T-cell (primary cell): ENCODE measurements at regions not wholly inside any gene's neighbourhood (a gene's known extent, or its start where the extent isn't known, plus 50 kb on each side); places are given as distances from the start of the nearest gene placed in this dataset.

ENCODE experiments used
- ATAC-seq, 4 experiments: fragments of 200-7000 bp in 3 of 4; fragments of 150-1000 bp in 1 of 4; cut with Tn5 transposase; replicated peaks in 1 of 4; 1 replicate in 3 of 4; 2 replicates in 1 of 4; pipeline ENCODE4 v1.10.0; 2021; ENCODE audit warnings: moderate library complexity in 3 of 4, mild to moderate bottlenecking in 2 of 4, moderate number of reproducible peaks in 1 of 4
- CTCF ChIA-PET, 2 donors: fragments of 300-600 bp; sonication (Branson Sonifier 250); formaldehyde crosslinking; loops; one replicate each; lab custom pipeline; 2022; ENCODE audit warnings: antibody characterized with exemption in 2 of 2; lab: Charles Lee
- POLR2A ChIA-PET, 2 donors: fragments of 300-600 bp; sonication (Branson Sonifier 250); formaldehyde crosslinking; loops; one replicate each; lab custom pipeline; 2022; ENCODE audit warnings: antibody characterized with exemption in 2 of 2; lab: Charles Lee
- DNase-seq, 35 experiments: peaks; one replicate each; pipeline versions ENCODE4 v3.0.0 to v3.0.0-alpha.2; 2013 to 2023
- H3K27ac ChIP-seq: one replicate; pipeline ENCODE4 v1.5.1; 2013; ENCODE audit warnings: low read length
- H3K27me3 ChIP-seq, 2 experiments: replicated peaks in 1 of 2; 1 replicate in 1 of 2; 2 replicates in 1 of 2; pipeline versions ENCODE4 v1.6.1 to v1.7.0; 2013; ENCODE audit warnings: low read length in 1 of 2, mixed read lengths in 1 of 2; ENCODE audit not compliant: control insufficient read depth in 2 of 2, insufficient read depth in 2 of 2; ENCODE audit errors: extremely low read depth in 1 of 2
- H3K36me3 ChIP-seq, 2 donors: 1 replicate in 1 of 2; 2 replicates in 1 of 2; pipeline versions ENCODE4 v1.6.1 to v1.7.0; 2013; ENCODE audit warnings: low read length in 1 of 2; ENCODE audit not compliant: control insufficient read depth in 2 of 2, insufficient read depth in 1 of 2; ENCODE audit errors: extremely low read depth in 1 of 2
- H3K4me1 ChIP-seq, 2 experiments: 1 replicate in 1 of 2; 2 replicates in 1 of 2; pipeline versions ENCODE4 v1.6.1 to v1.7.0; 2013; ENCODE audit warnings: low read length in 2 of 2, mixed read lengths in 1 of 2; ENCODE audit not compliant: insufficient read depth in 2 of 2, control insufficient read depth in 1 of 2; ENCODE audit errors: extremely low read depth in 1 of 2
- H3K4me3 ChIP-seq, 2 donors: 1 replicate in 1 of 2; 2 replicates in 1 of 2; pipeline versions ENCODE4 v1.5.1 to v1.7.0; 2013; ENCODE audit warnings: mild to moderate bottlenecking in 2 of 2, low read length in 1 of 2, moderate library complexity in 1 of 2; ENCODE audit not compliant: control insufficient read depth in 1 of 2; ENCODE audit errors: extremely low read depth in 1 of 2
- H3K9me3 ChIP-seq: 2 replicates; pipeline ENCODE4 v1.7.0; 2013
- H3K27ac Mint-ChIP-seq, 2 donors: one replicate each; pipeline ENCODE4 v1.8.0; 2020 to 2021; ENCODE audit warnings: mild to moderate bottlenecking in 2 of 2, mixed read lengths in 2 of 2
- H3K27me3 Mint-ChIP-seq, 2 donors: one replicate each; pipeline ENCODE4 v1.8.0; 2021 to 2022; ENCODE audit warnings: mixed read lengths in 2 of 2
- H3K36me3 Mint-ChIP-seq: one replicate; pipeline ENCODE4 v1.8.0; 2021; ENCODE audit warnings: mixed read lengths
- H3K4me1 Mint-ChIP-seq, 3 donors: one replicate each; pipeline ENCODE4 v1.8.0; 2020 to 2022; ENCODE audit warnings: mixed read lengths in 3 of 3, mild to moderate bottlenecking in 1 of 3
- H3K4me3 Mint-ChIP-seq, 3 donors: one replicate each; pipeline ENCODE4 v1.8.0; 2020 to 2022; ENCODE audit warnings: mild to moderate bottlenecking in 3 of 3, mixed read lengths in 3 of 3, moderate library complexity in 3 of 3
- H3K9me3 Mint-ChIP-seq, 3 donors: one replicate each; pipeline ENCODE4 v1.8.0; 2020 to 2022; ENCODE audit warnings: mixed read lengths in 3 of 3
- WGBS: methylation state at CpG from one replicate; pipeline ENCODE4 v1.1.5; 2013; ENCODE audit warnings: missing lambda C conversion rate; ENCODE audit not compliant: insufficient coverage; 5-methylcytosine and 5-hydroxymethylcytosine counted together

DNA sequence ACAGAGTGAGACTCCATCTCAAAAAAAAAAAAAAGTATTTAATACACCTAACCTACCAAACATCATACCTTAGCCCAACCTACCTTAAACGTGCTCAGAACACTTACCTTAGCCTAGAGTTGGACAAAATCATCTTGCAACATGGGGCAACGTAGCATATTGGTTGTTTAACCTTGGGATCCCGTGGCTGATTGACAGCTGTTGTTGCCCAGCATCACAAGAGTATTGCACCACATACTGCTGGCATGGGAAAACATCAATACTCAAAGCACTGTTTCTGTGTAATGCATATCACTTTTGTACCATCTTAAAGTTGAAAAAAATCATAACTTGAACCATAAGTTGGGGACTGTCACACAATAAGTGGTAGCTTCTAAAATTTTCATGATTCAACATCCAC is 73.8 kb upstream of the MIR17HG start:
- no peaks in the 10 kb centered on the region for H3K36me3 ChIP-seq
- ChIA-PET CTCF (no interaction called here), POLR2A (no interaction called here)
- Mint-ChIP-seq H3K36me3 (no peaks in the 10 kb centered on the region), H3K9me3 (peaks cover 0 to 4% (median 4%) of the 10 kb centered on the region in 3 donors), H3K27me3 (peaks cover 2 to 7% of the 10 kb centered on the region in 2 donors), H3K4me3 (no peak overlapping the region), H3K4me1 (peaks cover 0 to 6% (median 3%) of the 10 kb centered on the region in 3 donors), H3K27ac (no peak overlapping the region)
- ATAC-seq (no peak), DNase-seq (no peak)
- no peaks in the 10 kb centered on the region for H3K9me3 ChIP-seq
- no peak overlapping the region for H3K27ac ChIP-seq
- no peak overlapping the region for H3K4me3 ChIP-seq
- peaks cover 0 to 2% of the 10 kb centered on the region in 2 experiments for H3K27me3 ChIP-seq
- WGBS: no CpG with 5 or more reads among the region's 3 CpGs
- H3K4me1 ChIP-seq: no peaks in the 10 kb centered on the region

DNA sequence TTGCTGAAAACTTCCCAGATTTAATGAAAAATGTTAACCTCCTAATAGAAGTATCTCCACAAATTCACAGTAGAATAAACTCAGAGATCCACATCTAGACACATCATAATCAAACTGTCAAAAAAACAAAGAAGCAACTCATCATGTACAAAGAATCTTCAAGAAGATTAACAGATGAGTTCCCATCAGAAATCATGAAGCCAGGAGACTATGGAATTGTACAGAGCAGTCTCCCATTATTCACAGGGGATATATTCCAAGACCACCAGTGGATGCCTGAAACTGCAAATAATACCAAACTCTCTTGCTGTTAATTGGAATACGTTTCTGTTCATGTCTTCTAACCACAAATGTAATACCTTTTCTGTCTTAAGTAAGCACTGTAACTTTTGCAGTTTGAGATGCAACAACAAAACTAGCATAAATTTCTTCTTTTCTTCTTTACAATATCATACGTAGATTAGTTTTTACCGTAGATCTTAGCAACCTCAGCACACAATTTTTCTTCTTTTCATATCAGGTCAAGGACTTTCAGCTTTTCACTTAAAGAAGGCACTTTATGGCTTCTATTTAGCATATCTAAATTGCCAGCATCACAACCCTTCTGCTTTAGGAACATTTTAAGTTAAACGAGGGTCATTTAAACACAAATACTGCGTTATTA is 70.3 kb upstream of the MIR17HG start:
- no peak for ATAC-seq
- Mint-ChIP-seq H3K27me3 (peaks cover 2 to 11% of the 10 kb centered on the region in 2 donors), H3K4me3 (no peak overlapping the region), H3K36me3 (no peaks in the 10 kb centered on the region), H3K27ac (no peak overlapping the region), H3K9me3 (peaks cover 0 to 5% (median 4%) of the 10 kb centered on the region in 3 donors), H3K4me1 (no peaks in the 10 kb centered on the region)
- POLR2A ChIA-PET: no interaction called here
- whole genome bisulfite sequencing: 76% methylated on average over 3 of the region's 5 CpGs
- H3K27ac ChIP-seq: no peak overlapping the region
- H3K27me3 ChIP-seq: no peaks in the 10 kb centered on the region
- no peak overlapping the region for H3K4me3 ChIP-seq
- CTCF ChIA-PET: no interaction called here
- no peaks in the 10 kb centered on the region for H3K4me1 ChIP-seq
- no peaks in the 10 kb centered on the region for H3K36me3 ChIP-seq
- DNase-seq: no peak
- H3K9me3 ChIP-seq: no peaks in the 10 kb centered on the region

DNA sequence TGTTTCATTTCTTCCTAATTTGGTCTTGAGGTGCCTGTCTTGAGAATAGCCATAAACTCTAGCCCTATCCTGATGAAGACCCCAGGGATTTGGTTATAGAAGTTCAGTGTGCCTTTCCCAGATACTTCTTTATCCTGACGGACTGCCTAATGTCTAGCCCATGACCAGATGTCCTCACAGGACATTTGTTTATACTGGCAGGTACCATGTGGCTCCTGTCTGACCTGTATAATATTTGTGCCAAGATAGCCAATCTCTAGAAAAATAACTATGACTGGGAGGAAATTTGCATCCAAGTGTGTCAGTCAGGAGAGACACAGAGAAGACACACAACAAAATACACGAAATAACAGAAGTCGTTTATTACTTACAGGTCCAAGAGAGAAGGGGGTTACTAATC is 69.2 kb upstream of the MIR17HG start:
- H3K36me3 Mint-ChIP-seq: no peaks in the 10 kb centered on the region
- H3K4me3 Mint-ChIP-seq: no peak overlapping the region
- POLR2A ChIA-PET: no interaction called here

DNA sequence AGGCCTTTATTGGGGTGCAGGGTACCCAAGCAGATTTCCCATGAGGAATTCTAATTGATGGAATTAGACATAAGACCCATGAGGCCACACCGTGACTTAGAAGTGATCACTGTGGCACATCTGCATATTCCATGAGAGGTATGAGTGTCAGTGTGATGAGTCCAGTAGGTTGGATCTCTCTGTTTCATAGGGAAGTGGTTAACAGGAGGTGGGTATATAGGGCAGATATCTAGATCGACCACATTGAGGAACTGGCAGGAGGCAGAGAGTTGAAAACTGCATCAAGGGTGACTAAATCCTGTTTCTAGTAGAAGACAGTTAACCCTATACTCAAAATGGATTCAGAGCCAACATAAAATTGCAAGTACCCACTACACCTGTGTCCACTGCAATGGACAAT is 68.6 kb upstream of the MIR17HG start:
- CTCF ChIA-PET: no interaction called here
- WGBS: 90% methylated on average over 1 of the region's 2 CpGs
- DNase-seq (no peak), ATAC-seq (no peak)
- H3K36me3 ChIP-seq: no peaks in the 10 kb centered on the region
- H3K27ac Mint-ChIP-seq: no peak overlapping the region
- no peak overlapping the region for H3K4me3 Mint-ChIP-seq
- H3K4me3 ChIP-seq: no peak overlapping the region
- peaks cover 0 to 5% (median 4%) of the 10 kb centered on the region in 3 donors for H3K9me3 Mint-ChIP-seq
- no peaks in the 10 kb centered on the region for H3K4me1 Mint-ChIP-seq
- no peaks in the 10 kb centered on the region for H3K36me3 Mint-ChIP-seq
- H3K9me3 ChIP-seq: no peaks in the 10 kb centered on the region
- no peak overlapping the region for H3K27ac ChIP-seq
- H3K27me3 ChIP-seq: no peaks in the 10 kb centered on the region
- POLR2A ChIA-PET: no interaction called here
- H3K27me3 Mint-ChIP-seq: peaks cover 7 to 13% of the 10 kb centered on the region in 2 donors
- no peaks in the 10 kb centered on the region for H3K4me1 ChIP-seq

More for the DNA sequence above, 69.2 kb upstream of the MIR17HG start:
- Mint-ChIP-seq H3K27ac (no peak overlapping the region), H3K9me3 (peaks cover 0 to 5% (median 4%) of the 10 kb centered on the region in 3 donors), H3K27me3 (peaks cover 3 to 11% of the 10 kb centered on the region in 2 donors), H3K4me1 (no peaks in the 10 kb centered on the region)
- CTCF ChIA-PET: no interaction called here
- ATAC-seq (no peak), DNase-seq (no peak)
- no peaks in the 10 kb centered on the region for H3K36me3 ChIP-seq
- H3K27me3 ChIP-seq: no peaks in the 10 kb centered on the region
- H3K27ac ChIP-seq: no peak overlapping the region
- no peaks in the 10 kb centered on the region for H3K4me1 ChIP-seq
- no peak overlapping the region for H3K4me3 ChIP-seq
- H3K9me3 ChIP-seq: no peaks in the 10 kb centered on the region
- no CpG with 5 or more reads among the region's 3 CpGs for WGBS

DNA sequence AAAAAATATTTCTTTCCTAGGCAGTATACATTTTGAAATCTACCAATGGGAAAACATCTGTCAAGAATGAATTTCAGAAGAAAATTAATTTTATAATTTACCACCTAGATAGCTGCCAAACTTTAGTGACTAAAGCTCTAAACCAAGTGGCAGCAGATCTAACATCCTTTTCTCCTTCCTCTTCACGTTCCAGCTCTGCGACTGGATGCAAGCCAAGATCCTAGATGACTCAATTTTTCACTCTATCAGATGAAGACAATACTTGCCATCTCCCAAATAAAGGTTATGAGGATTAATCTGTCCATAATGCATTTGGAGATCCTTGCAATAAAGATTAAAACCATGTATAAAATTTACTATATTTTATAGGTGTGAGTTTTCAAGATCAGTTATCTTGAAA is 66.7 kb upstream of the MIR17HG start:
- H3K4me1 Mint-ChIP-seq: no peaks in the 10 kb centered on the region
- Histone ChIP-seq H3K9me3 (no peaks in the 10 kb centered on the region), H3K36me3 (no peaks in the 10 kb centered on the region), H3K27me3 (no peaks in the 10 kb centered on the region), H3K4me3 (no peak overlapping the region), H3K4me1 (no peaks in the 10 kb centered on the region), H3K27ac (no peak overlapping the region)
- no CpG with 5 or more reads among the region's 2 CpGs for WGBS
- H3K27ac Mint-ChIP-seq: no peak overlapping the region
- ATAC-seq (no peak), DNase-seq (no peak)
- ChIA-PET CTCF (no interaction called here), POLR2A (interaction anchor here in 1 of 2 donors (0.6 kb wide), 1 partner anchor 552 kb away, joined by 3 read pairs; no protein-coding TSS in a partner anchor)
- peaks cover 0 to 5% (median 4%) of the 10 kb centered on the region in 3 donors for H3K9me3 Mint-ChIP-seq
- H3K36me3 Mint-ChIP-seq: no peaks in the 10 kb centered on the region
- peaks cover 10 to 25% of the 10 kb centered on the region in 2 donors for H3K27me3 Mint-ChIP-seq
- no peak overlapping the region for H3K4me3 Mint-ChIP-seq

DNA sequence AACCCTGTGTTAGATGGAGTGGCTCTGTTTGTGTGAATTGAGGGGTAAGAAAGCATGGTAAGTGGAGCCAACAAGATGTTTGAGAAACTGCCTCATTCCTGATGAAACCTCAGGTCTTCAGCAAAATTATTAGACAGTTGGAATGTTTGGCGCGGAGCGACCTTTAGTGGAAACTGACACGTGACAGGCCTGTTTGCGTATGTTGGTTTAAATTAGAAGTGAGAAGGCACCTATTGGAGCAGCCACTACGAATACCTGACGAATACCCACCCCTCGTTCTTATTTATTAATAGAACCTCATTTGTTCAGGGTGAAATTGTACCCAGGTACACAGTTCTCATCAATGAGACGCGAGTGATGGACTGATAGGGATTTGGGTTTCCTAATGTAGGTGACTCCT is 63.2 kb upstream of the MIR17HG start:
- H3K9me3 ChIP-seq: no peaks in the 10 kb centered on the region
- H3K36me3 ChIP-seq: no peaks in the 10 kb centered on the region
- ATAC-seq: no peak
- H3K9me3 Mint-ChIP-seq: peaks cover 0 to 7% (median 0%) of the 10 kb centered on the region in 3 donors
- no peaks in the 10 kb centered on the region for H3K27me3 ChIP-seq
- H3K36me3 Mint-ChIP-seq: no peaks in the 10 kb centered on the region
- WGBS: 100% methylated on average over 3 of the region's 10 CpGs
- H3K27ac Mint-ChIP-seq: no peak overlapping the region
- no peak overlapping the region for H3K4me3 Mint-ChIP-seq
- H3K27me3 Mint-ChIP-seq: peaks cover 7 to 14% of the 10 kb centered on the region in 2 donors
- H3K4me1 Mint-ChIP-seq: no peaks in the 10 kb centered on the region
- CTCF ChIA-PET: no interaction called here
- H3K27ac ChIP-seq: no peak overlapping the region
- no peak for DNase-seq
- no peak overlapping the region for H3K4me3 ChIP-seq
- POLR2A ChIA-PET: no interaction called here
- no peaks in the 10 kb centered on the region for H3K4me1 ChIP-seq
